MM.1S (cell line): ENCODE measurements at regions not wholly inside any gene's neighbourhood (a gene's known extent, or its start where the extent isn't known, plus 50 kb on each side); places are given as distances from the start of the nearest gene placed in this dataset.

Source experiments
- CTCF ChIP-seq: fragments of 300-600 bp; sonication (generic); IDR thresholded peaks from 2 replicates; pipeline ENCODE4 v1.5.1; 2016; ENCODE audit warnings: antibody characterized with exemption, low read length, mixed read lengths
- EZH2 ChIP-seq: fragments of 300-600 bp; sonication (generic); optimal IDR thresholded peaks from 2 replicates; pipeline ENCODE3; 2017; ENCODE audit warnings: low read depth, mild to moderate bottlenecking, antibody characterized with exemption, low read length, mixed read lengths
- EZH2phosphoT487 ChIP-seq: fragments of 300-600 bp; sonication (generic); IDR thresholded peaks from 2 replicates; pipeline ENCODE4 v1.6.1; 2018; ENCODE audit warnings: antibody characterized with exemption, low read length

GRCh38 chr1:184160236-184160635 is 108.7 kb downstream of the TSEN15 start:
- TF ChIP-seq CTCF, result no peak
- TF ChIP-seq EZH2, result no peak
- no peak for TF ChIP-seq EZH2phosphoT487
